ENCODE measurements at regions not wholly inside any gene's neighbourhood (a gene's known extent, or its start where the extent isn't known, plus 50 kb on each side); places are given as distances from the start of the nearest gene placed in this dataset.

GRCh38 chr7:17166824-17167379 lies 131.6 kb upstream of the AHR start:
- H3K36me3 ChIP-seq (ENCODE audit: control insufficient read depth in 2 of 2, extremely low read depth in 1 of 2, insufficient read depth in 2 of 2, low read length in 2 of 2): no peaks in the 10 kb centered on the region
- dilution Hi-C loops (cut with MboI; ENCODE audit: extremely low pct_ligation_motif_present, low sequenced_read_pairs): no loop called here
- H3K79me2 ChIP-seq (ENCODE audit: control insufficient read depth, insufficient read depth, low read length): no peaks in the 10 kb centered on the region
- H3K4me1 ChIP-seq (ENCODE audit: control insufficient read depth, extremely low read depth, insufficient read depth, low read length): no peaks in the 10 kb centered on the region
- H2AFZ ChIP-seq (ENCODE audit: control insufficient read depth, low read length): no peak overlapping the region
- no peak for FAIRE-seq
- H3K27ac ChIP-seq (ENCODE audit: control insufficient read depth, insufficient read depth, low read length): no peak overlapping the region
- no peak for DNase-seq (ENCODE audit: low read depth, low spot score)
- H3K9ac ChIP-seq (ENCODE audit: control insufficient read depth, extremely low read depth, insufficient read depth, low read length): no peak overlapping the region
- H3K4me3 ChIP-seq (ENCODE audit: control insufficient read depth in 2 of 3, extremely low read depth in 1 of 3, insufficient read depth in 2 of 3, low read depth in 1 of 3, low read length in 3 of 3): no peak overlapping the region
- no peak overlapping the region for H3K4me2 ChIP-seq (ENCODE audit: control insufficient read depth, extremely low read depth, insufficient read depth, low read depth, low read length)
- no peaks in the 10 kb centered on the region for H3K27me3 ChIP-seq (ENCODE audit: control insufficient read depth, extremely low read depth, insufficient read depth, low read length)
- H3K9me1 ChIP-seq (ENCODE audit: control insufficient read depth, extremely low read depth, insufficient read depth, low read length): no peaks in the 10 kb centered on the region
- no peaks in the 10 kb centered on the region for H4K20me1 ChIP-seq (ENCODE audit: control insufficient read depth, extremely low read depth, insufficient read depth, low read length)
- TF ChIP-seq CTCF (optimal IDR thresholded peaks at IDR 0.05 in 1 of 3, IDR thresholded peaks at IDR 0.05 in 1 of 3, conservative IDR thresholded peaks at IDR 0.05 in 1 of 3; ENCODE audit: extremely low read depth in 1 of 3, insufficient read depth in 2 of 3, low read length in 3 of 3): no peak
- no peak for TF ChIP-seq EZH2 (IDR thresholded peaks at IDR 0.05; ENCODE audit: low read length)
- H3K9me3 ChIP-seq (ENCODE audit: control insufficient read depth, low read depth, low read length): no peaks in the 10 kb centered on the region

GRCh38 chr7:17168416-17168815 lies 130.0 kb upstream of the AHR start:
- no peak for DNase-seq (ENCODE audit: low read depth, low spot score)
- no peaks in the 10 kb centered on the region for H4K20me1 ChIP-seq (ENCODE audit: control insufficient read depth, extremely low read depth, insufficient read depth, low read length)

More at GRCh38 chr7:17168416-17168815, 130.0 kb upstream of the AHR start:
- no peaks in the 10 kb centered on the region for H3K9me3 ChIP-seq (ENCODE audit: control insufficient read depth, low read depth, low read length)
- H3K36me3 ChIP-seq (ENCODE audit: control insufficient read depth in 2 of 2, extremely low read depth in 1 of 2, insufficient read depth in 2 of 2, low read length in 2 of 2): no peaks in the 10 kb centered on the region
- no peak for TF ChIP-seq CTCF (optimal IDR thresholded peaks at IDR 0.05 in 1 of 3, IDR thresholded peaks at IDR 0.05 in 1 of 3, conservative IDR thresholded peaks at IDR 0.05 in 1 of 3; ENCODE audit: extremely low read depth in 1 of 3, insufficient read depth in 2 of 3, low read length in 3 of 3)
- TF ChIP-seq EZH2 (IDR thresholded peaks at IDR 0.05; ENCODE audit: low read length): no peak
- no peak overlapping the region for H2AFZ ChIP-seq (ENCODE audit: control insufficient read depth, low read length)
- H3K27ac ChIP-seq (ENCODE audit: control insufficient read depth, insufficient read depth, low read length): no peak overlapping the region
- no peak overlapping the region for H3K9ac ChIP-seq (ENCODE audit: control insufficient read depth, extremely low read depth, insufficient read depth, low read length)
- FAIRE-seq: no peak
- no peak overlapping the region for H3K4me3 ChIP-seq (ENCODE audit: control insufficient read depth in 2 of 3, extremely low read depth in 1 of 3, insufficient read depth in 2 of 3, low read depth in 1 of 3, low read length in 3 of 3)
- dilution Hi-C loops (cut with MboI; ENCODE audit: extremely low pct_ligation_motif_present, low sequenced_read_pairs): no loop called here
- no peaks in the 10 kb centered on the region for H3K4me1 ChIP-seq (ENCODE audit: control insufficient read depth, extremely low read depth, insufficient read depth, low read length)
- no peak overlapping the region for H3K4me2 ChIP-seq (ENCODE audit: control insufficient read depth, extremely low read depth, insufficient read depth, low read depth, low read length)
- H3K9me1 ChIP-seq (ENCODE audit: control insufficient read depth, extremely low read depth, insufficient read depth, low read length): no peaks in the 10 kb centered on the region
- H3K79me2 ChIP-seq (ENCODE audit: control insufficient read depth, insufficient read depth, low read length): no peaks in the 10 kb centered on the region
- no peaks in the 10 kb centered on the region for H3K27me3 ChIP-seq (ENCODE audit: control insufficient read depth, extremely low read depth, insufficient read depth, low read length)

Measured in keratinocyte (primary cell).